ENCODE measurements at regions not wholly inside any gene's neighbourhood (a gene's known extent, or its start where the extent isn't known, plus 50 kb on each side); places are given as distances from the start of the nearest gene placed in this dataset.

DNA sequence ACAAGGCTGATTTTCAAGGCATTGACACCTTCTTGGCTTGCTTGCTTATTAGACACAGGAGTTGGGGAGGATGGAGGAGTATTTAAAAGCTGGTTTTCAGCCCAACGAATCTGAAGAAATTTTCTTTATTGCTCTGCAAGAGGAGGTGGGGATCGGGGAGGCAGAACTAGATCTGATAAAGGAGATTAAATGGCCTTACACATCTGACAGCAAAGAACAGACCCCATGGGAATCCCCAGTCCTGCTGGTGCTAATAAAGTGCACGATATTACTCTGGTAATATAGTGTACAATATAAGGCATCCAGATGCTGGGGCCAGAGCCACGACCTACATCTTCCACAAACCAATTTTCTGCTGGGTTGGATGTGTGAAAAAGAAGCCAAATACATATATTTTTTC is 323.0 kb downstream of the OMA1 start (continued):
- TF ChIP-seq, protein P1, sequence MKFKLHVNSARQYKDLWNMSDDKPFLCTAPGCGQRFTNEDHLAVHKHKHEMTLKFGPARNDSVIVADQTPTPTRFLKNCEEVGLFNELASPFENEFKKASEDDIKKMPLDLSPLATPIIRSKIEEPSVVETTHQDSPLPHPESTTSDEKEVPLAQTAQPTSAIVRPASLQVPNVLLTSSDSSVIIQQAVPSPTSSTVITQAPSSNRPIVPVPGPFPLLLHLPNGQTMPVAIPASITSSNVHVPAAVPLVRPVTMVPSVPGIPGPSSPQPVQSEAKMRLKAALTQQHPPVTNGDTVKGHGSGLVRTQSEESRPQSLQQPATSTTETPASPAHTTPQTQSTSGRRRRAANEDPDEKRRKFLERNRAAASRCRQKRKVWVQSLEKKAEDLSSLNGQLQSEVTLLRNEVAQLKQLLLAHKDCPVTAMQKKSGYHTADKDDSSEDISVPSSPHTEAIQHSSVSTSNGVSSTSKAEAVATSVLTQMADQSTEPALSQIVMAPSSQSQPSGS (CRISPR knock-in tag; IDR thresholded peaks at IDR 0.05), result no peak
- TF ChIP-seq MYBL2 (IDR thresholded peaks at IDR 0.05; ENCODE audit: low read depth) (no peak), MYBL2 (CRISPR knock-in tag; IDR thresholded peaks at IDR 0.05; ENCODE audit: borderline replicate concordance) (no peak)

DNA sequence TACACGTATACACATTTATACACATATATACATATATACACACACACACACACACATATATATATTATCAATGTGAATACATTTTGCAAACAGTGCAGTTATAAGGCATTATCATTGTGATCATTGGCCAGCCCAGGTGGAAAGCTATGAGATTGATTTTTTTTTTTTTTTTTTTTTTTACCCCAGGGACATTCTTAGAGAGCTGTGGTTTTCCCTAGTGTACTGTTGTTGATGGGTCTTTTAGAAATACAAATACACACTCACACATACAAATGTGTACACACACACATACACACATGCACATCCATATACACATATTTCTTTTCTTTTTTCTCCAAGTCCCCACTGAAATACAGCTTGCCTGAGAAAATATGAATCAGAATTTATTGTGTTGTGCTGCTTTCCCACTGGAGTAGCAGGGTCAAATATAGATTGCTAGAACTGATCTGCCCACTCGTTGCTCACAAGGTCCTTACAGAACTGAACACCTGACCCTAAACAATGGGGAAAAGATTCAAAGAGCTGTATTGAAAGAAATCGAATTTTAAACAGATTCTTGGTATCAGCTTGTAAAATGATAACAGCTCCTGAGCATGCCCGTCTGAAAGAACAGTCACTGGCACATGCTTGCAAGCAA is 325.6 kb downstream of the OMA1 start:
- H3K4me1 ChIP-seq (replicated peaks in 1 of 2; ENCODE audit: control insufficient read depth in 2 of 2, insufficient read depth in 2 of 2, low read length in 2 of 2), result no peaks in the 10 kb centered on the region
- no peak for ATAC-seq
- CTCF ChIA-PET (ENCODE audit: low intra/inter-chr PET ratio), result no interaction called here
- DNase-seq (ENCODE audit: extremely low read depth in 1 of 4, low spot score in 3 of 4), result no peak
- no peak overlapping the region for H3K4me2 ChIP-seq (ENCODE audit: insufficient read depth, low read length)
- intact Hi-C loops (cut with micrococcal nuclease) (no loop called here), in situ Hi-C loops (cut with MboI) (no loop called here)
- FAIRE-seq, result no peak
- POLR2A ChIA-PET, result no interaction called here
- no peak overlapping the region for H3K9ac ChIP-seq (ENCODE audit: insufficient read depth in 1 of 2, low read depth in 2 of 2, low read length in 2 of 2)
- H2AFZ ChIP-seq (ENCODE audit: low read depth, low read length), result no peak overlapping the region
- WGBS (ENCODE audit: insufficient coverage, low coverage, missing lambda C conversion rate), result 4% methylated on average over 4 of the region's 4 CpGs
- H3K9me1 ChIP-seq (ENCODE audit: control insufficient read depth, insufficient read depth, low read length), result no peaks in the 10 kb centered on the region
- TF ChIP-seq RBBP5 (IDR thresholded peaks at IDR 0.05; ENCODE audit: borderline replicate concordance, insufficient read depth, low read length, poor library complexity, severe bottlenecking) (no peak), ZNF445 (CRISPR knock-in tag; IDR thresholded peaks at IDR 0.05; ENCODE audit: low read depth) (no peak)
- H3K27ac ChIP-seq (ENCODE audit: extremely low read depth, low read depth, low read length), result no peak overlapping the region
- no peak overlapping the region for H3K4me3 ChIP-seq
- H3K27me3 ChIP-seq (ENCODE audit: control insufficient read depth in 2 of 2, insufficient read depth in 2 of 2, low read length in 2 of 2), result no peaks in the 10 kb centered on the region
- no peaks in the 10 kb centered on the region for H3K9me3 ChIP-seq (replicated peaks; ENCODE audit: control insufficient read depth, insufficient read depth, low read depth, low read length)
- H3K36me3 ChIP-seq (ENCODE audit: control insufficient read depth, insufficient read depth, low read length), result no peaks in the 10 kb centered on the region
- H4K20me1 ChIP-seq (replicated peaks; ENCODE audit: control insufficient read depth, insufficient read depth, low read length), result no peaks in the 10 kb centered on the region
- H3K79me2 ChIP-seq (ENCODE audit: control insufficient read depth, insufficient read depth, low read length), result no peaks in the 10 kb centered on the region
- BruUV-seq (replicated peaks), result no TSS peak

Data from K562 (cell line).